Fibroblast of lung (primary cell): ENCODE measurements at regions not wholly inside any gene's neighbourhood (a gene's known extent, or its start where the extent isn't known, plus 50 kb on each side); places are given as distances from the start of the nearest gene placed in this dataset.

Experiments
- CTCF ChIP-seq, 2 donors: IDR thresholded peaks in 1 of 2; conservative IDR thresholded peaks in 1 of 2; 1 replicate in 1 of 2; 2 replicates in 1 of 2; pipeline ENCODE4 v1.5.1; 2011 to 2012; ENCODE audit warnings: low read length in 2 of 2, control low read depth in 1 of 2, inconsistent platforms in 1 of 2, low read depth in 1 of 2, mild to moderate bottlenecking in 1 of 2
- EZH2 ChIP-seq: IDR thresholded peaks from 2 replicates; pipeline ENCODE4 v1.5.1; 2012; ENCODE audit warnings: low read length, control low read depth, mild to moderate bottlenecking; ENCODE audit errors: missing control alignments

GRCh38 chr9:84137968-84138367 lies 157.4 kb downstream of the RMI1 start:
- TF ChIP-seq CTCF (conservative IDR thresholded peaks at IDR 0.05 in 1 of 2, IDR thresholded peaks at IDR 0.05 in 1 of 2; ENCODE audit: low read depth in 1 of 2, low read length in 2 of 2): no peak
- no peak for TF ChIP-seq EZH2
